ENCODE measurements at regions not wholly inside any gene's neighbourhood (a gene's known extent, or its start where the extent isn't known, plus 50 kb on each side); places are given as distances from the start of the nearest gene placed in this dataset.

- no peak for TF ChIP-seq CTCF (IDR thresholded peaks at IDR 0.05)
- TF ChIP-seq POLR2A (IDR thresholded peaks at IDR 0.05), result no peak
- TF ChIP-seq EP300 (IDR thresholded peaks at IDR 0.05), result no peak
- TF ChIP-seq POLR2AphosphoS5 (IDR thresholded peaks at IDR 0.05), result no peak
These were observed 461.6 kb downstream of the LIG4 start for GRCh38 chr13:107753748-107754147.
